BLaER1 treated with 17β-estradiol and CSF1 and Interleukin-3, amounts not matched to agents 10 nM and 100 nM (cell line): ENCODE measurements at regions not wholly inside any gene's neighbourhood (a gene's known extent, or its start where the extent isn't known, plus 50 kb on each side); places are given as distances from the start of the nearest gene placed in this dataset.

Experiments
- H3K27ac ChIP-seq, 11 experiments: shearing (Covaris generic); formaldehyde crosslinking; 2 replicates each; pipeline ENCODE4 v1.8.1; 2022
- H3K27me3 ChIP-seq, 11 experiments: shearing (Covaris generic); formaldehyde crosslinking; 2 replicates each; pipeline ENCODE4 v1.8.1; 2022
- H3K36me3 ChIP-seq, 11 experiments: shearing (Covaris generic); formaldehyde crosslinking; 2 replicates each; pipeline ENCODE4 v1.8.1; 2022
- H3K4me1 ChIP-seq, 10 experiments: shearing (Covaris generic); formaldehyde crosslinking; 2 replicates each; pipeline ENCODE4 v1.8.1; 2022
- H3K4me2 ChIP-seq, 11 experiments: shearing (Covaris generic); formaldehyde crosslinking; 2 replicates each; pipeline ENCODE4 v1.8.1; 2022
- H3K4me3 ChIP-seq, 10 experiments: shearing (Covaris generic); formaldehyde crosslinking; 2 replicates each; pipeline ENCODE4 v1.8.1; 2022
- H3K9ac ChIP-seq, 11 experiments: shearing (Covaris generic); formaldehyde crosslinking; 2 replicates each; pipeline ENCODE4 v1.8.1; 2022
- H3K9me3 ChIP-seq, 11 experiments: shearing (Covaris generic); formaldehyde crosslinking; replicated peaks in 1 of 11; 2 replicates each; pipeline ENCODE4 v1.8.1; 2022
- H4K20me1 ChIP-seq, 11 experiments: shearing (Covaris generic); formaldehyde crosslinking; 2 replicates each; pipeline ENCODE4 v1.8.1; 2022
- Cebpa-rat ChIP-seq, 11 experiments: shearing (Covaris generic); IDR thresholded peaks; 2 replicates each; pipeline ENCODE4 v1.8.1; 2022

- H3K9ac ChIP-seq, result no peak overlapping the region
- peaks cover 0 to 16% (median 0%) of the 10 kb centered on the region in 10 experiments; a peak in 3 of 20 replicates for H3K4me1 ChIP-seq
- peak overlapping the region in 2 of 11 experiments; percentile 14 to 37; a peak in 2 of 22 replicates for H3K4me2 ChIP-seq
- H4K20me1 ChIP-seq, result no peaks in the 10 kb centered on the region
- TF ChIP-seq Cebpa-rat (IDR thresholded peaks at IDR 0.05), result no peak
- no peaks in the 10 kb centered on the region for H3K36me3 ChIP-seq
- H3K27ac ChIP-seq, result no peak overlapping the region
- H3K9me3 ChIP-seq, result no peaks in the 10 kb centered on the region
- H3K4me3 ChIP-seq, result no peak overlapping the region
- H3K27me3 ChIP-seq, result no peaks in the 10 kb centered on the region
These were observed 229.2 kb upstream of the CAMK1G start for GRCh38 chr1:209354111-209354839.

- Histone ChIP-seq H3K4me1 (peaks cover 0 to 12% (median 0%) of the 10 kb centered on the region in 10 experiments; a peak in 3 of 20 replicates), H3K27me3 (no peaks in the 10 kb centered on the region), H3K4me2 (peak overlapping the region in 2 of 11 experiments; percentile 14 to 37; a peak in 3 of 22 replicates), H3K4me3 (no peak overlapping the region), H3K9me3 (no peaks in the 10 kb centered on the region), H3K36me3 (no peaks in the 10 kb centered on the region), H4K20me1 (no peaks in the 10 kb centered on the region), H3K27ac (no peak overlapping the region), H3K9ac (no peak overlapping the region)
- no peak for TF ChIP-seq Cebpa-rat (IDR thresholded peaks at IDR 0.05)
These were observed 228.7 kb upstream of the CAMK1G start for GRCh38 chr1:209354840-209355165.

DNA sequence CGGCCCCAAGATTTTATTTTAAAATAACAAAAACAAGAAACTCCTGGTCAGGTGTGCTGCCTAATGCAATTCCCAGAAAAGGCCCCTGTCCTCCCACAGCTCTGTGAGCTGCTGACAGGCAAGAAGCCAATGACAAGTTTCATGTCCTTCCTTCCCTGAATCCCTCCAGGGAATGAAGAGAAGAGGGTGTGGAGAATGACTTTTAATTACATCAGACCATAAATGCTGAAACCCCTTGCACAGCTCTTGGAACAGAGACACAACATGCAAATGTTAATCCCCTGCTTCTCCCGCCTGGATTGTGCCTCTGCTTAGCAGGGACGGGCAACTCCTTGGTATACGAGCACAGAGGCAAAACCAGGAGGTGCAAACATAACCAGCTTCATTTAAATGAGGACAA, 228.1 kb upstream of the CAMK1G start:
- Histone ChIP-seq H4K20me1 (no peaks in the 10 kb centered on the region), H3K27ac (no peak overlapping the region), H3K27me3 (no peaks in the 10 kb centered on the region), H3K4me1 (peaks cover 0 to 12% (median 0%) of the 10 kb centered on the region in 10 experiments; a peak in 3 of 20 replicates), H3K9ac (no peak overlapping the region), H3K4me2 (peak overlapping the region in 1 of 11 experiments; percentile 14; a peak in 1 of 22 replicates), H3K36me3 (no peaks in the 10 kb centered on the region), H3K4me3 (no peak overlapping the region), H3K9me3 (no peaks in the 10 kb centered on the region)
- no peak for TF ChIP-seq Cebpa-rat (IDR thresholded peaks at IDR 0.05)

DNA sequence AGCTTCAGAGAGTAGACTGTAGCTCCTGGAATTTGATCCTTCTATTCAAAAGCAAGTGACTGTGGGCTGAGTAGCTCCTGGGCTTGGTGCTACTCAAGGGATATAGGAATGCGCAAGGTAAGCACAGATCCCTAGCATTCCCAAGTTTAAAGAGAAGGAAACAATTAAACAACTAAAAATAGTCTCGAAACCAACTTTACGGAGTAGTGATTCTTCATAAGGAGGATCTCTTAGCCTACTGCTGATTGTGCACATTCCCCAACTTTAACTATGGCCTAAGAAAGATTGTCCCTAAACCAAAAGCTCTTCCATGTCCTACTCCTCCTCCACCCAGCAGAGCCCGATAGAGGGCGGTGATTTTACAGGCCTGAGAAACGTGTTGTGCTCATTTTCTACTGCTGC, 226.5 kb upstream of the CAMK1G start:
- Histone ChIP-seq H3K27me3 (no peaks in the 10 kb centered on the region), H3K4me2 (no peak overlapping the region), H4K20me1 (no peaks in the 10 kb centered on the region), H3K27ac (no peak overlapping the region), H3K36me3 (no peaks in the 10 kb centered on the region), H3K4me3 (no peak overlapping the region), H3K9ac (no peak overlapping the region), H3K9me3 (no peaks in the 10 kb centered on the region), H3K4me1 (peaks cover 0 to 12% (median 0%) of the 10 kb centered on the region in 10 experiments; a peak in 3 of 20 replicates)
- no peak for TF ChIP-seq Cebpa-rat (IDR thresholded peaks at IDR 0.05)

- Histone ChIP-seq H4K20me1 (no peaks in the 10 kb centered on the region), H3K4me3 (no peak overlapping the region), H3K27ac (no peak overlapping the region), H3K4me1 (peaks cover 0 to 5% (median 0%) of the 10 kb centered on the region in 10 experiments; a peak in 1 of 20 replicates), H3K9ac (no peak overlapping the region), H3K36me3 (no peaks in the 10 kb centered on the region), H3K9me3 (no peaks in the 10 kb centered on the region), H3K27me3 (no peaks in the 10 kb centered on the region), H3K4me2 (peak overlapping the region in 2 of 11 experiments; percentile 21 to 24; a peak in 3 of 22 replicates)
- no peak for TF ChIP-seq Cebpa-rat (IDR thresholded peaks at IDR 0.05)
These were observed 220.4 kb upstream of the CAMK1G start for GRCh38 chr1:209363112-209363511.

GRCh38 chr1:209364716-209365115, 218.8 kb upstream of the CAMK1G start:
- Histone ChIP-seq H3K27me3 (no peaks in the 10 kb centered on the region), H3K27ac (no peak overlapping the region), H3K4me1 (peaks cover 0 to 5% (median 0%) of the 10 kb centered on the region in 10 experiments; a peak in 1 of 20 replicates), H3K36me3 (no peaks in the 10 kb centered on the region), H3K9ac (no peak overlapping the region), H3K4me3 (no peak overlapping the region), H3K9me3 (no peaks in the 10 kb centered on the region), H3K4me2 (no peak overlapping the region), H4K20me1 (no peaks in the 10 kb centered on the region)
- TF ChIP-seq Cebpa-rat (IDR thresholded peaks at IDR 0.05), result no peak

DNA sequence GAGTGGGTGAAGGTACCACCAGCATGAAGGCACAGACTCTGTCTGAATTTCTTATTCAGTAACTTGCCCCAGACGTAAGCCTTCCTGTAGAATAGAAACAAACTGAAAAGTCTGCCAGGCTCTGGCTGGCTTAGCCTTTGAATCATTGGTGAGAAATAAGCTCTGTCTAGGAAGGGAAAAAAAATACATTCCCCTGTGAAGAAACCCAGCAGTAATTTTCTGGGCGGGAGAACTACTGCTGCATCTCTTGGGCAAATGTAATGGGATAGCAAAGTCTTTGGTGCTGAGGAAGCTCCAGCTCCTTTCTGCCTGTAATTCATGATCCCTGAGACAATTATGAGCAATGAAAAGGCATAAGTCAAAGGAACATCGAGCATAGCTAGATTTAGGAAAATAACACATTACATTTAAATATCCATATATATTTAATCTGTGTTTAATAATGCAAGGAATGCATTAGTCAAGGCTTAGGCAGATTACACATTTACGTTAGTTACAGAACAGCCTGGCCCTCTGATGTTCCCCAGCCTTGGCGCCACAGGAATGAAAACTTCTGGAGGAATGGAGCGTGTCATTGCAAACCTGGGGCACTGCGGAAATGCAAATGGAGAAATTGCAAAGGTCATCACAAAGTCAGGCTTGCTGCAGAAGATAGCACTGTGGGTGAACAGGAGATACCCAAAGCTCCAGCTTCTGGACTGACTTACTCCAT, 216.3 kb upstream of the CAMK1G start:
- H3K4me1 ChIP-seq, result peaks cover 0 to 17% (median 0%) of the 10 kb centered on the region in 10 experiments; a peak in 6 of 20 replicates
- no peak overlapping the region for H3K4me3 ChIP-seq
- no peaks in the 10 kb centered on the region for H4K20me1 ChIP-seq
- H3K27me3 ChIP-seq, result no peaks in the 10 kb centered on the region
- H3K9ac ChIP-seq, result no peak overlapping the region
- H3K36me3 ChIP-seq, result no peaks in the 10 kb centered on the region
- H3K4me2 ChIP-seq, result no peak overlapping the region
- H3K9me3 ChIP-seq, result no peaks in the 10 kb centered on the region
- TF ChIP-seq Cebpa-rat (IDR thresholded peaks at IDR 0.05), result no peak
- no peak overlapping the region for H3K27ac ChIP-seq

DNA sequence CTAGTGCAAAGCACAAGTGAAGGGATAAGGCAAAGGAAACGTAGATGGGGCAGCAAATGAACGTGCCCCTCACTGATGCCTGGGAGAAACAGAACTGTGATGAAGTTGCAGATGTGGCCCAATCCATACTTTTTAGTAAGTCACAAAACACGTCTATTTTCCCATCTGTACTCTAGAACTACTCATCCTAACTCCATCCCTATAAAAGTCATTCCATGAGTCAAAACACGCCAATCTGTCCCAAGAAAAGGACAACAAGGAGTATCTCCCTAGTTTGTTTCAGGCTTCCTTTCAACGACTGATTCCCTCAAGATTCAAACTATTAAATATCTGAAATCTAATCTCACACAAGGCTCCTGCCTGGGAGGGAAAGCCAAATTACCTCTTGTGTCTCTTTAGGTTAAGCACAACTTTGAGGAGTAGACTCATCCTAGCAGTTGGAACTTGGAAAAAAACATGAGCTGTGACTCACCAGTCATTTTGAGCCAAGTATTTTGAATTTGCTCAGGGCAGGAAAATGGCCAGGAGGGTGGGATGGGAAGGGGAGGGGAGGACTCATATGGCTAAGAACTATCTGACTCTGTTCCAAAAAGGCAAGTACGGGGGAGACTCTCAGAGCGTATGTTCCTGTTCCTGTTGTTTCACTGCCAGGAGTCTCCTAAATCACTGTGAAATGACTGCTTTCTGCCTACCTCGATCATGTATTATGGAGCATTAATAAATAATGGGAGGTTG, 214.5 kb upstream of the CAMK1G start:
- H3K4me3 ChIP-seq, result no peak overlapping the region
- H3K27ac ChIP-seq, result no peak overlapping the region
- H3K27me3 ChIP-seq, result no peaks in the 10 kb centered on the region
- no peaks in the 10 kb centered on the region for H3K9me3 ChIP-seq
- no peaks in the 10 kb centered on the region for H3K36me3 ChIP-seq
- TF ChIP-seq Cebpa-rat (IDR thresholded peaks at IDR 0.05), result no peak
- H3K4me2 ChIP-seq, result no peak overlapping the region
- no peaks in the 10 kb centered on the region for H4K20me1 ChIP-seq
- H3K4me1 ChIP-seq, result peaks cover 0 to 12% (median 0%) of the 10 kb centered on the region in 10 experiments; a peak in 6 of 20 replicates
- H3K9ac ChIP-seq, result no peak overlapping the region
